ENCODE measurements at regions not wholly inside any gene's neighbourhood (a gene's known extent, or its start where the extent isn't known, plus 50 kb on each side); places are given as distances from the start of the nearest gene placed in this dataset.

- no peak for DNase-seq (ENCODE audit: low read depth in 2 of 3, low spot score in 1 of 3)
These were observed 82.5 kb upstream of the BHLHE23 start for GRCh38 chr20:63089051-63089907.

- DNase-seq (ENCODE audit: low read depth in 2 of 3, low spot score in 1 of 3): no peak
These were observed 81.3 kb upstream of the BHLHE23 start for GRCh38 chr20:63087872-63088680.

GRCh38 chr20:63087236-63087871 is 80.6 kb upstream of the BHLHE23 start:
- DNase-seq (ENCODE audit: low read depth in 2 of 3, low spot score in 1 of 3): no peak

GRCh38 chr20:63086421-63087235 is 79.9 kb upstream of the BHLHE23 start:
- no peak for DNase-seq (ENCODE audit: low read depth in 2 of 3, low spot score in 1 of 3)

- no peak for DNase-seq (ENCODE audit: low read depth in 2 of 3, low spot score in 1 of 3)
These were observed 78.5 kb upstream of the BHLHE23 start for GRCh38 chr20:63085151-63085861.

GRCh38 chr20:63084563-63084927 is 77.8 kb upstream of the BHLHE23 start:
- no peak for DNase-seq (ENCODE audit: low read depth in 2 of 3, low spot score in 1 of 3)

GRCh38 chr20:63083831-63084562 is 77.2 kb upstream of the BHLHE23 start:
- DNase-seq (ENCODE audit: low read depth in 2 of 3, low spot score in 1 of 3): no peak

- DNase-seq (ENCODE audit: low read depth in 2 of 3, low spot score in 1 of 3): no peak
These were observed 76.4 kb upstream of the BHLHE23 start for GRCh38 chr20:63082939-63083735.

GRCh38 chr20:63082308-63082938 is 75.7 kb upstream of the BHLHE23 start:
- DNase-seq (ENCODE audit: low read depth in 2 of 3, low spot score in 1 of 3): peak in 1 of 3 donors; percentile 18

GRCh38 chr20:63081831-63082230 is 75.1 kb upstream of the BHLHE23 start:
- no peak for DNase-seq (ENCODE audit: low read depth in 2 of 3, low spot score in 1 of 3)

GRCh38 chr20:63081351-63081750 is 74.6 kb upstream of the BHLHE23 start:
- no peak for DNase-seq (ENCODE audit: low read depth in 2 of 3, low spot score in 1 of 3)

- DNase-seq (ENCODE audit: low read depth in 2 of 3, low spot score in 1 of 3): no peak
These were observed 74.0 kb upstream of the BHLHE23 start for GRCh38 chr20:63080811-63081210.

GRCh38 chr20:63080411-63080810 is 73.6 kb upstream of the BHLHE23 start:
- no peak for DNase-seq (ENCODE audit: low read depth in 2 of 3, low spot score in 1 of 3)

GRCh38 chr20:63079971-63080370 is 73.2 kb upstream of the BHLHE23 start:
- no peak for DNase-seq (ENCODE audit: low read depth in 2 of 3, low spot score in 1 of 3)

- DNase-seq (ENCODE audit: low read depth in 2 of 3, low spot score in 1 of 3): no peak
These were observed 70.9 kb upstream of the BHLHE23 start for GRCh38 chr20:63077705-63078104.

GRCh38 chr20:63076421-63076820 is 69.7 kb upstream of the BHLHE23 start:
- no peak for DNase-seq (ENCODE audit: low read depth in 2 of 3, low spot score in 1 of 3)

- no peak for DNase-seq (ENCODE audit: low read depth in 2 of 3, low spot score in 1 of 3)
These were observed 67.9 kb upstream of the BHLHE23 start for GRCh38 chr20:63074631-63075030.

GRCh38 chr20:63074182-63074581 is 67.4 kb upstream of the BHLHE23 start:
- no peak for DNase-seq (ENCODE audit: low read depth in 2 of 3, low spot score in 1 of 3)

GRCh38 chr20:63073738-63074065 is 66.9 kb upstream of the BHLHE23 start:
- DNase-seq (ENCODE audit: low read depth in 2 of 3, low spot score in 1 of 3): no peak
